22Rv1 (cell line): ENCODE measurements at regions not wholly inside any gene's neighbourhood (a gene's known extent, or its start where the extent isn't known, plus 50 kb on each side); places are given as distances from the start of the nearest gene placed in this dataset.

Source experiments
- H3K27ac ChIP-seq: fragments of 450-650 bp; 2 replicates; pipeline ENCODE4 v1.5.1; 2017
- ZFX ChIP-seq: fragments of 450-650 bp; IDR thresholded peaks from 2 replicates; pipeline ENCODE4 v1.6.1; 2017; ENCODE audit warnings: antibody characterized with exemption, borderline replicate concordance
- TF ChIP-seq, protein P1 (sequence below): fragments of 450-650 bp; IDR thresholded peaks from 2 replicates; pipeline ENCODE4 v1.5.1; 2017; ENCODE audit warnings: mild to moderate bottlenecking

DNA sequence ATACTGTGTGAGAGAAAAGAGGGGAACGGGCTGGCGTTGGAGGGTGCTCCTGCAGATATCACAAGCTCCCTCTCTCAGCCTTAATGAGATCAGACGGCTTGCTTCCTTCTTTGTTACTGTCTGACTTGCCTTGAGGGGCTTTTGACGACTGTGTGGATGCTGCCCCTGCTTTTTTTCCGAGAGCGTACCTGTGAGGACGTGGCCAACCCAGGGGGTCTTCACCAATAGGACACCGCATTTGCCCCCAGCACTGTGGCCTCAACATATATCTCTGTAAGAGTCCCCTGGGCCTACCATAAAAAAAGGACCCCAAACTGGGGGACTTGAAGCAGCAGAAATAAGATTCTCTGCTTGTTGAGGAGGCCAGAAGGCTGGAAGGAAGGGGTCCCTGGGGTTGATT, 143.9 kb downstream of the SHOX start:
- TF ChIP-seq ZFX: no peak
- TF ChIP-seq, protein P1, sequence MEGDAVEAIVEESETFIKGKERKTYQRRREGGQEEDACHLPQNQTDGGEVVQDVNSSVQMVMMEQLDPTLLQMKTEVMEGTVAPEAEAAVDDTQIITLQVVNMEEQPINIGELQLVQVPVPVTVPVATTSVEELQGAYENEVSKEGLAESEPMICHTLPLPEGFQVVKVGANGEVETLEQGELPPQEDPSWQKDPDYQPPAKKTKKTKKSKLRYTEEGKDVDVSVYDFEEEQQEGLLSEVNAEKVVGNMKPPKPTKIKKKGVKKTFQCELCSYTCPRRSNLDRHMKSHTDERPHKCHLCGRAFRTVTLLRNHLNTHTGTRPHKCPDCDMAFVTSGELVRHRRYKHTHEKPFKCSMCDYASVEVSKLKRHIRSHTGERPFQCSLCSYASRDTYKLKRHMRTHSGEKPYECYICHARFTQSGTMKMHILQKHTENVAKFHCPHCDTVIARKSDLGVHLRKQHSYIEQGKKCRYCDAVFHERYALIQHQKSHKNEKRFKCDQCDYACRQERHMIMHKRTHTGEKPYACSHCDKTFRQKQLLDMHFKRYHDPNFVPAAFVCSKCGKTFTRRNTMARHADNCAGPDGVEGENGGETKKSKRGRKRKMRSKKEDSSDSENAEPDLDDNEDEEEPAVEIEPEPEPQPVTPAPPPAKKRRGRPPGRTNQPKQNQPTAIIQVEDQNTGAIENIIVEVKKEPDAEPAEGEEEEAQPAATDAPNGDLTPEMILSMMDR: no peak
- H3K27ac ChIP-seq: no peak overlapping the region

DNA sequence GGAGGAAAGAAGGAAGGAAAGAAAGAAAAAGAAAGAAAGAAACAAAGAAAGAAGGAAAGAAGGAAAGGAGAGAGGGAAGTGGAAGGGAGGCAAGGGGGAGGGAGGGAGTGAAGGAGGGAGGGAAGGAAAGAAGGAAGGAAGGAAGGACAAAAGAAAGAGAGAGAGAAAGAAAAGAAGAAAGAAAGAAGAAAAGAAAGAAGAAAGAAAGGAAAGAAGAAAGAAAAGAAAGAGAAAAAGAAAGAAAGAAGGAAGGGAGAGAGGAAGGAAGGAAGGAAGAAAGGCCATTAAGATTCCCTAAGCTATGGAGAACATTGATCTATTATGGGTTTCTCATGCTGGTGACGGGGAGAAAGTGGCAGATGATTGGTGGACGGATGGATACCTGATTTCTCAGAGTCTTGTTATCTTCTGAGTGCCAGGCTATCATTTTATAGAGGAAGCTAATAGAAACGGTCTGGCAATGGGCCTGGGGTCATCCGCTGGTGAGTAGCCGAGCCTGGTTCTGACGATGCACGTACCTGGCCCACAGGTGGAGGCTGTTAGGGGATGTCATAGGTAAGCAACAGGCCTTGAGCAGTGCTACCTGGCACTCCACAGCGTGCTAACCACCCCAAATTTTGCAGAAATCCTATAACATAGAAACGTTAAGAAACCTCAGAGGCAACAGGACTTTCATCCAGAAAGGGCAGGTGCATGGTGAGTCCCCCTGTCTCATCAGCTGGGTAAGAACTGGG, 142.9 kb downstream of the SHOX start:
- H3K27ac ChIP-seq: no peak overlapping the region
- TF ChIP-seq ZFX: no peak
- TF ChIP-seq, protein P1: no peak

DNA sequence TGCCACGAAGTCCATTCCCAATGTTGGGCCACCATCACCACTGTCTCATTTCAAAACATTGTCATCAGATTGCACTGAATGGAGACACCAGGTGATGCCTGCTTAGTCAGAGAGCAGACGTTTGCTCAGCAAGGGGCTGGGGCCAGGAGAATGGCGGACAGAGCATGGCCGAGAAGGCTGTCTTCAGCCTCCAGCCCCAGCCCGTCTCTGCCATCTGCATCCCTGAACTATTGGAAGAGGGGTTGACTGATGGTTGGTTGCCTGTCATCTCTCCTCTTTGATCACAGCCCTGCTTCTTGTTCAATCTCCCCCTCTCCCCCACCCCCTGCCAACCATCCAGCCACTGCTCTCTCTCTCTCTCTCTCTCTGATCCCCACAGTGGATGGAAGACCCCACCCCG, 140.9 kb downstream of the SHOX start:
- TF ChIP-seq, protein P1: no peak
- TF ChIP-seq ZFX: no peak
- no peak overlapping the region for H3K27ac ChIP-seq

DNA sequence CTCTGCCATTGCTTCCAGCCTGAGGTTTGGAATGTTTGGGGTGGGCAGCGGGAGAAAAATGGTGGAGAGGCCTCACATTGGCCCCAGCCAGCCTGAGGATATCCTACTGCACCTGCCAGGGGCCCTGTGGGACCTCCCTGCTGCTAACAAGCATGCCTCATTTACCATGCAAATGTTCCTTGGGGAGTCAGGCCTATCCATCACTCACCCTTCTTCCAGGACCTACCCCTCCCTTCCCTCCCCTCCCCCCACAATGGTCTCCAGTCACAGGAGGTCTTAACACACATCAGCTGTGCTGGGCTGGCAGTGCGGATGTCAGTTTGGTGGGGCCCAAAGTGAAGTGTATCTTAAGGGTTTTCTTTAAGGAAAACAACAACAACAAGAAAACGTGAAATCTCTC, 139.2 kb downstream of the SHOX start:
- no peak overlapping the region for H3K27ac ChIP-seq
- TF ChIP-seq, protein P1: no peak
- TF ChIP-seq ZFX: no peak

DNA sequence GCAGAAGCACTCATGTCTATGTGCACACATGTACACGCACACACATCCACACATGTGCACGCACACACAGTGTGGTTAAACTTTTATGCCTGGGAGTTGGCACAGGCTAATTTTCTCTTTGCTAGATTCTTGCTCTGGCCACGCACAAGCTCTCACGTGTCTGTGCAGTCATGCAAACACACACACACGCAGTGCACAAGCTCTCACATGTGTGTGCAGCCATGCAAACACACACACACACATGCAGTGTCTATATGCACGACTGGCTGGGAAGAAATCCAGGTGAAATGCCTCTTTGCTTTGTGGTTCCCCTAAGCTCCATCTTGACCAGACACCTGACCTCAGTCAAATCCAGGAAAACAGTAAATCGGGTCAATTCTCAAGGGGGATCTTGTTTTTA, 138.0 kb downstream of the SHOX start:
- TF ChIP-seq, protein P1: no peak
- TF ChIP-seq ZFX: no peak
- H3K27ac ChIP-seq: no peak overlapping the region

DNA sequence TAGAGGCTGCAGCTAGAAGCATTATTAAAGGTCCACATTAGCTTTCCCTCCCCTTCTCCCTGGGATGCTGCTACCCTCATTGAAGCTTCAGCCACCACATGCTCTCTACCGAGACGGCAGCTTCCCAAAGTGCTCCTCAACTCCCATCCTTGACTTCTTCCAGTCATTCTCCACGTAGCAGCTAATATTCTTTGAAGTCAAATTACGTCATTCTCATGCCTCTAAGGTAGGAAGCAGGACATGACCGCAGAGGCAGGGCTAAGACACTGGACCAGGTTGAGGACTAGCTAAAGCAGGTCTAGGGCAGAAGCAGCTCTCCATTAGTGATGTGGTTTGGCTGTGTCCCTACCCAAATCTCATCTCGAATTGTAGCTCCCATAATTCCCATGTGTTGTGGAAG, 128.3 kb downstream of the SHOX start:
- H3K27ac ChIP-seq: no peak overlapping the region
- TF ChIP-seq, protein P1: no peak

DNA sequence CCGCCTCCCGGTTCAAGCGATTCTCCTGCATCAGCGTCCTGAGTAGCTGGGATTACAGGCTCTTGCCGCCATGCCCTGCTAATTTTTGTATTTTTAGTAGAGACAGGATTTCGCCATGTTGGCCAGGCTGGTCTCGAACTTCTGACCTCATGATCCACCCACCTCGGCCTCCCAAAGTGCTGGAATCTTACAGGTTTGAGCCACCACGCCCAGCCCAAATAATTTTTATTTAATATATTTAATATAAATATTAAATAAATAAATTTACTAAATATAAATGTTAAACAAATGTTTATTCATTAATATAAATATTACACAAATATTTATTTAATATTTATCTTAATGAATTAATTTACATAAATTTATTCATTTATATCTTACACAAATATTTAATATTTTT, 120.2 kb downstream of the SHOX start:
- H3K27ac ChIP-seq: no peak overlapping the region
- no peak for TF ChIP-seq ZFX
- TF ChIP-seq, protein P1: no peak
